Thyroid gland (tissue), 4 donors: ENCODE measurements at regions not wholly inside any gene's neighbourhood (a gene's known extent, or its start where the extent isn't known, plus 50 kb on each side); places are given as distances from the start of the nearest gene placed in this dataset.

Experiments
- DNase-seq, 2 donors: peaks; one replicate each; pipeline ENCODE4 v3.0.0-alpha.2; 2019
- H3K27ac ChIP-seq, 3 donors: fragments of 200-600 bp; sonication (generic); 1 replicate in 2 of 3; 2 replicates in 1 of 3; pipeline ENCODE4 v1.5.1; 2016 to 2019; ENCODE audit warnings: mild to moderate bottlenecking in 1 of 3, moderate library complexity in 1 of 3
- H3K27me3 ChIP-seq: fragments of 200-600 bp; sonication (generic); one replicate; pipeline ENCODE4 v1.5.1; 2019
- H3K36me3 ChIP-seq, 2 donors: fragments of 200-600 bp; sonication (generic); one replicate each; pipeline ENCODE4 v1.5.1; 2016 to 2019
- H3K4me1 ChIP-seq, 2 donors: fragments of 200-600 bp; sonication (generic); one replicate each; pipeline ENCODE4 v1.5.1; 2017 to 2019
- H3K4me3 ChIP-seq, 3 donors: fragments of 200-600 bp; sonication (generic); replicated peaks in 1 of 3; 1 replicate in 2 of 3; 2 replicates in 1 of 3; pipeline ENCODE4 v1.5.1; 2016; ENCODE audit warnings: mild to moderate bottlenecking in 1 of 3
- H3K9me3 ChIP-seq: fragments of 200-600 bp; sonication (generic); one replicate; pipeline ENCODE4 v1.5.1; 2017
- CTCF ChIP-seq, 6 experiments: fragments of 200-600 bp in 3 of 6; fragments of 450-650 bp in 3 of 6; sonication (generic) in 3 of 6; IDR thresholded peaks; one replicate each; pipeline ENCODE4 v1.5.1; 2016 to 2019; ENCODE audit warnings: antibody characterized with exemption in 6 of 6, mild to moderate bottlenecking in 2 of 6, inconsistent platforms in 1 of 6, moderate library complexity in 1 of 6
- POLR2A ChIP-seq, 2 donors: fragments of 450-650 bp; IDR thresholded peaks; one replicate each; pipeline ENCODE4 v1.6.1; 2017; ENCODE audit warnings: antibody characterized with exemption in 2 of 2, mild to moderate bottlenecking in 2 of 2, moderate library complexity in 1 of 2
- WGBS, 2 donors: methylation state at CpG; one replicate each; pipeline ENCODE4 v1.1.5; 2017; 5-methylcytosine and 5-hydroxymethylcytosine counted together
- intact Hi-C: fragments of 100-400 bp; cut with DNase I; formaldehyde crosslinking; loops from one replicate; pipeline ENCODE4 v1.15.1; 2023

- Histone ChIP-seq H3K4me3 (no peak overlapping the region), H3K9me3 (no peaks in the 10 kb centered on the region), H3K27me3 (no peaks in the 10 kb centered on the region), H3K36me3 (no peaks in the 10 kb centered on the region), H3K4me1 (no peaks in the 10 kb centered on the region), H3K27ac (no peak overlapping the region)
- intact Hi-C loops = no loop called here
- DNase-seq = no peak
- no peak for TF ChIP-seq CTCF (IDR thresholded peaks at IDR 0.05)
- no peak for TF ChIP-seq POLR2A (IDR thresholded peaks at IDR 0.05)
Observed at GRCh38 chr10:61223576-61223975, 229.6 kb downstream of the TMEM26 start.

DNA sequence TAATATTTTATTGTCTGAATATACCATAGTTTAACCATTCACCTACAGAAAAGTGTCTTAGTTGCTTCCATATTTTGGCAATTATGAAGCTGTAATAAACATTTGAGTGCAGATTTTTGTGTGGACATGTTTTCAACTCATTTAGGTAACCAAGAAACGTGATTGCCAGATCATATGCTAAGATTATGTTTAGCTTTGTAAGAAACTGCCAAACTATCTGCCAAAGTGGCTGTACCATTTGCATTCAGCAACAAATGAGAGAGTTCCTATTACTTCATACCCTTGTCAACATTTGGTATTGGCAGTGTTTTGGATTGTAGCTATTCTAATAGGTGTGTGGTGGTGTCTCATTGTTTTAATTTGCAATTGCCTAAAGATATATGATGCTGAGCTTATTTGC, 233.5 kb downstream of the TMEM26 start:
- Histone ChIP-seq H3K4me1 (no peaks in the 10 kb centered on the region), H3K9me3 (no peaks in the 10 kb centered on the region), H3K4me3 (no peak overlapping the region), H3K27ac (no peak overlapping the region), H3K27me3 (no peaks in the 10 kb centered on the region), H3K36me3 (no peaks in the 10 kb centered on the region)
- TF ChIP-seq CTCF (IDR thresholded peaks at IDR 0.05) (no peak), POLR2A (IDR thresholded peaks at IDR 0.05) (no peak)
- WGBS, 2 donors = 79 to 88% methylated on average over 1 of the region's 1 CpG
- intact Hi-C loops = no loop called here
- DNase-seq = no peak

- Histone ChIP-seq H3K36me3 (no peaks in the 10 kb centered on the region), H3K9me3 (no peaks in the 10 kb centered on the region), H3K27ac (no peak overlapping the region), H3K4me3 (no peak overlapping the region), H3K27me3 (no peaks in the 10 kb centered on the region), H3K4me1 (no peaks in the 10 kb centered on the region)
- TF ChIP-seq CTCF (IDR thresholded peaks at IDR 0.05) (no peak), POLR2A (IDR thresholded peaks at IDR 0.05) (no peak)
- intact Hi-C loops = no loop called here
- 92 to 97% methylated on average over 3 of the region's 3 CpGs for WGBS, 2 donors
- DNase-seq = no peak
Observed at GRCh38 chr10:61217851-61218565, 235.2 kb downstream of the TMEM26 start.

GRCh38 chr10:61215246-61215645, 237.9 kb downstream of the TMEM26 start:
- TF ChIP-seq POLR2A (IDR thresholded peaks at IDR 0.05) (no peak), CTCF (IDR thresholded peaks at IDR 0.05) (no peak)
- Histone ChIP-seq H3K4me3 (no peak overlapping the region), H3K36me3 (no peaks in the 10 kb centered on the region), H3K9me3 (no peaks in the 10 kb centered on the region), H3K4me1 (no peaks in the 10 kb centered on the region), H3K27me3 (no peaks in the 10 kb centered on the region), H3K27ac (no peak overlapping the region)
- intact Hi-C loops = no loop called here
- no peak for DNase-seq
- 55 to 77% methylated on average over 1 of the region's 1 CpG for WGBS, 2 donors

GRCh38 chr10:61211468-61211867, 241.7 kb downstream of the TMEM26 start:
- H3K27ac ChIP-seq = no peak overlapping the region
- H3K4me1 ChIP-seq = no peaks in the 10 kb centered on the region
- no peaks in the 10 kb centered on the region for H3K9me3 ChIP-seq
- 74 to 86% methylated on average over 2 of the region's 2 CpGs for WGBS, 2 donors
- intact Hi-C loops = no loop called here
- H3K27me3 ChIP-seq = no peaks in the 10 kb centered on the region
- no peak for TF ChIP-seq POLR2A (IDR thresholded peaks at IDR 0.05)
- TF ChIP-seq CTCF (IDR thresholded peaks at IDR 0.05) = no peak
- no peak for DNase-seq
- H3K4me3 ChIP-seq = no peak overlapping the region
- H3K36me3 ChIP-seq = no peaks in the 10 kb centered on the region
